Upper lobe of left lung (tissue), 6 donors: ENCODE measurements at regions not wholly inside any gene's neighbourhood (a gene's known extent, or its start where the extent isn't known, plus 50 kb on each side); places are given as distances from the start of the nearest gene placed in this dataset.

Source experiments
- ATAC-seq, 2 donors: fragments of 200-7000 bp; cut with Tn5 transposase; one replicate each; pipeline ENCODE4 v1.9.1; 2022; ENCODE audit warnings: mild to moderate bottlenecking in 2 of 2, moderate library complexity in 2 of 2; ENCODE audit not compliant: low FRiP score in 2 of 2
- DNase-seq, 2 donors: peaks; one replicate each; pipeline ENCODE4 v3.0.0-alpha.2; 2019 to 2020
- H3K27ac ChIP-seq, 4 donors: fragments of 200-600 bp; sonication (generic); one replicate each; pipeline ENCODE4 v1.5.1; 2016 to 2019
- H3K27me3 ChIP-seq, 4 donors: fragments of 200-600 bp; sonication (generic); one replicate each; pipeline ENCODE4 v1.5.1; 2017 to 2019
- H3K36me3 ChIP-seq, 4 donors: fragments of 200-600 bp; sonication (generic); one replicate each; pipeline ENCODE4 v1.5.1; 2016 to 2019
- H3K4me1 ChIP-seq, 4 donors: fragments of 200-600 bp; sonication (generic); one replicate each; pipeline ENCODE4 v1.5.1; 2018 to 2019
- H3K4me3 ChIP-seq, 4 donors: fragments of 200-600 bp; sonication (generic); one replicate each; pipeline ENCODE4 v1.5.1; 2017 to 2019; ENCODE audit warnings: mild to moderate bottlenecking in 2 of 4, moderate library complexity in 1 of 4
- H3K9me3 ChIP-seq, 4 donors: fragments of 200-600 bp; sonication (generic); one replicate each; pipeline ENCODE4 v1.5.1; 2018 to 2019
- EP300 ChIP-seq, 4 donors: sonication (generic); formaldehyde crosslinking; IDR thresholded peaks; one replicate each; pipeline ENCODE4 v1.5.1; 2017; ENCODE audit warnings: antibody characterized with exemption in 4 of 4, control low read depth in 2 of 4
- POLR2A ChIP-seq, 4 donors: fragments of 450-650 bp; IDR thresholded peaks; one replicate each; pipeline ENCODE4 v1.5.1; 2016 to 2017; ENCODE audit warnings: antibody characterized with exemption in 4 of 4, mild to moderate bottlenecking in 2 of 4
- POLR2AphosphoS5 ChIP-seq, 2 donors: sonication (generic); formaldehyde crosslinking; IDR thresholded peaks; one replicate each; pipeline ENCODE4 v1.5.1; 2017; ENCODE audit warnings: antibody characterized with exemption in 2 of 2
- WGBS, 2 donors: methylation state at CpG; one replicate each; pipeline ENCODE4 v1.1.5; 2017 to 2018; 5-methylcytosine and 5-hydroxymethylcytosine counted together
- TF ChIP-seq, protein P1 (sequence below), 6 experiments: fragments of 450-650 bp in 4 of 6; fragments of 200-600 bp in 2 of 6; sonication (generic) in 2 of 6; IDR thresholded peaks; one replicate each; pipeline ENCODE4 v1.5.1; 2016 to 2019; ENCODE audit warnings: antibody characterized with exemption in 6 of 6
- donor health status: DM: no; HTN: no; CAD: no; lungs with moderate emphysema.
- donor health status: DM: no; HTN: yes; CAD: no; lungs with severe emphysema.

DNA sequence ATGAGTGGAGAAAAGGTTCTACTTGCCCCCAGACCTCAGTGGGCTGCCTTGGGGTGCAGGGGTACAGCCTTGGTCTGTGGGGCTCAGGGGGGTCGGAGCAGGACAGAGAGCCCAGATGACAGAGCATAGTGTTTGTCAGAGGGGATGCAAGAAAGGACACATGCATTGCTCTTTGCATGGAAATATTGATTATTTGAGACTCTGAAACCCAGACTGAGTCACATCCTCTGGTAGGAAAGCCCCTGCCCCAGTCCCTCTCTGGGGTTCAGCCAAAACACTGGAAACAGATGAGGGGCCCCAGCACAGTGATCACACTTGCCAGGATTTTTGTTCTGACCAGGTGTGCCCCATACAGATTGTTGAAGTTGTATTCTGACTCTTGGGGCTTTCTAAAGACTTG lies 1094.4 kb downstream of the BCL11B start:
- no peaks in the 10 kb centered on the region for H3K9me3 ChIP-seq
- ATAC-seq (no peak), DNase-seq (no peak)
- no peak overlapping the region for H3K27ac ChIP-seq
- H3K36me3 ChIP-seq, result no peaks in the 10 kb centered on the region
- H3K4me1 ChIP-seq, result peaks cover 0 to 1% (median 0%) of the 10 kb centered on the region in 4 donors
- no peaks in the 10 kb centered on the region for H3K27me3 ChIP-seq
- TF ChIP-seq POLR2A (IDR thresholded peaks at IDR 0.05) (no peak), POLR2AphosphoS5 (IDR thresholded peaks at IDR 0.05) (no peak), EP300 (IDR thresholded peaks at IDR 0.05) (no peak)
- TF ChIP-seq, protein P1, sequence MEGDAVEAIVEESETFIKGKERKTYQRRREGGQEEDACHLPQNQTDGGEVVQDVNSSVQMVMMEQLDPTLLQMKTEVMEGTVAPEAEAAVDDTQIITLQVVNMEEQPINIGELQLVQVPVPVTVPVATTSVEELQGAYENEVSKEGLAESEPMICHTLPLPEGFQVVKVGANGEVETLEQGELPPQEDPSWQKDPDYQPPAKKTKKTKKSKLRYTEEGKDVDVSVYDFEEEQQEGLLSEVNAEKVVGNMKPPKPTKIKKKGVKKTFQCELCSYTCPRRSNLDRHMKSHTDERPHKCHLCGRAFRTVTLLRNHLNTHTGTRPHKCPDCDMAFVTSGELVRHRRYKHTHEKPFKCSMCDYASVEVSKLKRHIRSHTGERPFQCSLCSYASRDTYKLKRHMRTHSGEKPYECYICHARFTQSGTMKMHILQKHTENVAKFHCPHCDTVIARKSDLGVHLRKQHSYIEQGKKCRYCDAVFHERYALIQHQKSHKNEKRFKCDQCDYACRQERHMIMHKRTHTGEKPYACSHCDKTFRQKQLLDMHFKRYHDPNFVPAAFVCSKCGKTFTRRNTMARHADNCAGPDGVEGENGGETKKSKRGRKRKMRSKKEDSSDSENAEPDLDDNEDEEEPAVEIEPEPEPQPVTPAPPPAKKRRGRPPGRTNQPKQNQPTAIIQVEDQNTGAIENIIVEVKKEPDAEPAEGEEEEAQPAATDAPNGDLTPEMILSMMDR (IDR thresholded peaks at IDR 0.05), result no peak
- 47 to 79% methylated on average over 1 of the region's 1 CpG for WGBS, 2 donors
- H3K4me3 ChIP-seq, result no peak overlapping the region

DNA sequence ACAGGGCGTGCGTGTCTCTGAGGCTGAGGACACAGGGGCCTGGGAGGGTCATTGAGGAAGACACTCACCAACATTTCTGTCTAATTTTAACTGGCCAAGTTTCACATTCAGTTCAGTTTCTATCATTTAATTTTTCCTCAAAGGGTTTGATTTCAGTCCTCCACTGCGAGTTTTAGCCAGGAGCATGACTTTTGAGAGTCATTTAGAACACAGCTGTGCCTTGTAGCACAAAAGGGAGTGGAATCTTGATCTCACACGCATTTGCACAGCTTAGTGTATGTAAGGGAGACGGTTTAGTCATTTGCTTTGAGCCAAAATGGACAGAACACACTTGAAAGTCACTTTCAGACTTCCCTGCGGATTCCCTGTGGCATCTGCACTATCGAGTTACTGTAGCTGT lies 1090.8 kb downstream of the BCL11B start:
- Histone ChIP-seq H3K27ac (no peak overlapping the region), H3K4me3 (no peak overlapping the region), H3K4me1 (peaks cover 0 to 4% (median 0%) of the 10 kb centered on the region in 4 donors), H3K27me3 (no peaks in the 10 kb centered on the region), H3K36me3 (no peaks in the 10 kb centered on the region), H3K9me3 (no peaks in the 10 kb centered on the region)
- DNase-seq (no peak), ATAC-seq (no peak)
- TF ChIP-seq, protein P1 (IDR thresholded peaks at IDR 0.05), result no peak
- TF ChIP-seq POLR2AphosphoS5 (IDR thresholded peaks at IDR 0.05), result no peak
- TF ChIP-seq EP300 (IDR thresholded peaks at IDR 0.05), result no peak
- TF ChIP-seq POLR2A (IDR thresholded peaks at IDR 0.05), result no peak
- WGBS, 2 donors, result 81 to 85% methylated on average over 7 of the region's 7 CpGs

DNA sequence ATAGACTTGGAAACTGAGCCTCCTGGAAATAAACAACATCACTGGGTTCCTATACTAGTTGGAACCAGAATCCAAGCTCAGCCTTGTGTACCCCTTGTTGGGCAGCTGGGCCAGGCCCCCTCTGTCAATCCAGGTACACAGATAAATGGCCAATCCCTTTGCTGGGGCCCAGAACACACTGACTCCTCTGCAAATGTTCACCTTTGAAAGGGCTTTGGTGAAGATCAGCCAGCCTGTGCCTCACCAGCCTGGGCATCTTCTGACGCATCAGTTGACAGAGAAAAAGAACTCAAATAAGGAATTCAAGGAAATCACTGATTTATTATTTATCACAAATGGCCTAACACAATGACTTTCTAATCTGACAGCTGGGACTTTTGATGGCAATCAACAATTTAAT lies 1090.2 kb downstream of the BCL11B start:
- no peaks in the 10 kb centered on the region for H3K27me3 ChIP-seq
- no peaks in the 10 kb centered on the region for H3K36me3 ChIP-seq
- 75 to 86% methylated on average over 1 of the region's 1 CpG for WGBS, 2 donors
- H3K4me3 ChIP-seq, result no peak overlapping the region
- peaks cover 0 to 4% (median 0%) of the 10 kb centered on the region in 4 donors for H3K4me1 ChIP-seq
- DNase-seq (no peak), ATAC-seq (no peak)
- H3K9me3 ChIP-seq, result no peaks in the 10 kb centered on the region
- H3K27ac ChIP-seq, result no peak overlapping the region
- no peak for TF ChIP-seq POLR2A (IDR thresholded peaks at IDR 0.05)
- no peak for TF ChIP-seq EP300 (IDR thresholded peaks at IDR 0.05)
- TF ChIP-seq POLR2AphosphoS5 (IDR thresholded peaks at IDR 0.05), result no peak
- TF ChIP-seq, protein P1 (IDR thresholded peaks at IDR 0.05), result no peak

DNA sequence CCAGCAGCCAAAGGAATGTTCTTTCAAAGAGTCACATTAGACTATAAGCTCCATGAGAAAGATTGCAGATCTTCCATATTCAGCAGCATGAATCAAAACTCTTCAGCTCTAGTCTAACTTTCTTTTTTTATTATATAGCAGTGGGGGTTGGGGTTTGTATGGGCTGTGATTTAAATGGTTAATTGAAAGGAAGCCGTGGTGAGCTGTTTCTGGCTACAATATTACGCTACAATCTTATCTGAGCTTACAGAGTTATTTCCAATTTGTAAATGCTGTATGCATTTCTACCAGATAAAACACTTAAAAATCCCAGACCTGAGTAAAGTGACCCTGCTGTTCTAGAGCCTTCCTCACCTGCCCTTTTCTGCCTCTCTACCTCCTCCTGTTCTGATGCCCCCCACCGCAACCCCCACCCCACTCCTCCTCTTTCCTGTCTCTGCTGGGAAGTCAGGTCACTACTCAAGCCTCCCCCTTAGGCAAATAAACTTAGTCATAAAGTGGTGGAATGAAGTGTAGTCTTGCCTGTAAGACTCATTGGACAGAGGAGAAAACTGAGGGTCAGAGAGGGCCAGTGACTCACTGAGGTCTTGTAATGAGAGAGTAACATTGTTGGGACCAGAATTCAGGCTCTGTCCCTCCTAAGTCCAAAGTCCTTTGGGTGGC lies 1089.5 kb downstream of the BCL11B start:
- 23 to 29% methylated on average over 3 of the region's 3 CpGs for WGBS, 2 donors

More for the DNA sequence above, 1089.5 kb downstream of the BCL11B start:
- no peak overlapping the region for H3K4me3 ChIP-seq
- no peaks in the 10 kb centered on the region for H3K27me3 ChIP-seq
- peaks cover 0 to 4% (median 0%) of the 10 kb centered on the region in 4 donors for H3K4me1 ChIP-seq
- no peaks in the 10 kb centered on the region for H3K36me3 ChIP-seq
- ATAC-seq, result no peak
- DNase-seq, result no peak
- H3K27ac ChIP-seq, result no peak overlapping the region
- TF ChIP-seq POLR2AphosphoS5 (IDR thresholded peaks at IDR 0.05), result no peak
- TF ChIP-seq POLR2A (IDR thresholded peaks at IDR 0.05), result no peak
- TF ChIP-seq EP300 (IDR thresholded peaks at IDR 0.05), result no peak
- TF ChIP-seq, protein P1 (IDR thresholded peaks at IDR 0.05), result no peak
- H3K9me3 ChIP-seq, result no peaks in the 10 kb centered on the region
